Breast epithelium (tissue), 3 donors: ENCODE measurements at regions not wholly inside any gene's neighbourhood (a gene's known extent, or its start where the extent isn't known, plus 50 kb on each side); places are given as distances from the start of the nearest gene placed in this dataset.

Source experiments
- CTCF ChIP-seq, 3 donors: fragments of 450-650 bp; IDR thresholded peaks; one replicate each; pipeline ENCODE4 v1.5.1; 2016 to 2017; ENCODE audit warnings: antibody characterized with exemption in 3 of 3, mild to moderate bottlenecking in 3 of 3, moderate library complexity in 3 of 3
- POLR2AphosphoS5 ChIP-seq, 3 donors: sonication (generic); formaldehyde crosslinking; IDR thresholded peaks; one replicate each; pipeline ENCODE4 v1.6.1; 2017; ENCODE audit warnings: antibody characterized with exemption in 3 of 3

- TF ChIP-seq POLR2AphosphoS5 (IDR thresholded peaks at IDR 0.05) (no peak), CTCF (IDR thresholded peaks at IDR 0.05) (no peak)
Observed at GRCh38 chr20:51206032-51206662, 183.2 kb upstream of the KCNG1 start.
